Suppressor macrophage (primary cell): ENCODE measurements at regions not wholly inside any gene's neighbourhood (a gene's known extent, or its start where the extent isn't known, plus 50 kb on each side); places are given as distances from the start of the nearest gene placed in this dataset.
A peak's percentile ranks its signal among the peaks of the same experiment; 100 is the strongest.
"Not testable (repeated sequence)": the region's sequence is repeated elsewhere in the genome, so short reads cannot be mapped to it uniquely, and the experiment has no call there.

Experiments used
- DNase-seq, 4 experiments: peaks; one replicate each; pipeline ENCODE4 v3.0.0-alpha.2; 2020 to 2022

DNA sequence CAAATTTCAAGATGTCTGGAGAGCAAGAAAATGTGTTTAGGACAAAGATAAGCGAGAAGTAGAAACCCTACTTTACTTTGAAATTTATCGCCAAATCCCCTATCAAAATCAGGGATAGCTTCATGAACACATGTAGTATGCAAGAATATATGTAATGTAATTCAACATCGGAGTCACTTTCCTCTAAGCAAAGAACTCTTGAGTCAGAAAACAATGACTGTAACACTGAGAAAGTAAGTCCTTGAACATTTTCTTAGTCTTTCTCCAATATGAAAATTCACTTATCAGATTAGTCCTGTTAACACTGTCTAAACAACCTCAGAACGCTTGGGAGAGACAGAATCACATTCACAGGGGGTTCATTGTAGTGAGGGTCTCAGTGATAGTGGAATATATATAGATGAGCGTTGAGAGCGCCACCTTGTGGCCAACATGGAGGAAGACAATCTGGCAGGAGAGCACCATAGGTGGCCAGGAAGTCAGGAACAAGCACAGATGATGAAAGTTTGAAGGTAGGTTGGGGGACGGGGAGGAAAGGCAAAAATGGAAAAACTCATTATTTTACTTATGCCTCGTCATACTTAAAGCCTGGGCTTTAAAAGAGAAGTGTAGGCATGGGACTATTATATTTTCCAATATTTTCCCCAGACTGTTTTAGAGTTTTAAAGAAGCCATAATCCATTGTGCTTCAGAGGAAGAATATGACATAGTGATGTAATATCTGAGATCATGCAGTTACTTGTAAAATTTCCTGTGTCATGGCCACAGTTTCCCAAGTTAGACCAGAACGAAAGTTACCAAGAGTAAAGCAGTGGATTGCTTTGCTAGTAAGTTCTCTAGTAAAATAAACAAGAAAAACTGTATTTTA lies 115.5 kb upstream of the GNAI1 start:
- peak; percentile 51 to 70 (median 54) for DNase-seq

DNA sequence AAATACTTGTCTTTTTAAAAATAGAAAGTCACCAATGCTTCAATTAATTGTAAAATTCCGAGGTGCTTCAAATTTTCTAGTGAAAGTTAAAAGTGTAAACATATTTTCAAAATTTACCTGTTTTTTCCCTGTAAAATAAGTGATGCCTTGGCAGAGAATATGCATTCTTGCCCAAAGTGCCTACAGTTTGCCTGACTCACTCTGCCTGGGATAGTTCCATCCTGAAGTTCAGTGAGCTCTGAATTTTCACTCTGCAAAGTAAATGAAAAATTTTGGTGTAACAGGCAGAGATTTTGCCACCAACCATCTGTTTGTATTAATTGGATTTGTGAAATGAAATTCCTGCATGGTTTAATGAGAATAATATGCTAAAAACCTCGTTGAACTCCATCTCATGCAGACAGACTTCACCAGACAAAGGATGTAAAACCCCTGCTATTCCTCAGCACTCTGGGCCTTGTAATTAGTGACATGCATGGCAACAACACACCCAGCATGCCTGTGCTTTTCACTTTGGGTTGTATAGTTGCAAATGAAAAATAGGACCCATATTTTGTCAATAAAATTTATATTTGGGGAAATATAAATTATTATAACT lies 117.4 kb upstream of the GNAI1 start:
- DNase-seq = no peak

DNA sequence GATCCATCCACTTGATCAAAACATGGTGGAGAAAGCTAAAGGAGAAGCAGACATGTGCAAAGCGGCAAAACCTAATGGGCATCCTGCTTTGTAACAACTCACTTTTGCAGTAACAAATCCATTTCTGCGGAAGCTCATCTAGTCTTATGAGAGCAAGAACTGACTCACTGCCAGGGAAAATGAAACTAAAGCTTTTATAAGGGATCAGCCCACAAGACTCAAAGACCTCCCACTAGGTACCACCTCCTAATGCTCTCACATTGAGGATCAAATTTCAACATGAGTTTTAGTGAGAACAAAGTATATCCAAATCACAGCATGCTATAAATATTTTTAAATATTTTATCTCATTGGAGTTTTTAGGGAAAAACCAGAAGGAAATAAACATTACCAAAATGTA lies 120.1 kb upstream of the GNAI1 start:
- DNase-seq = no peak

DNA sequence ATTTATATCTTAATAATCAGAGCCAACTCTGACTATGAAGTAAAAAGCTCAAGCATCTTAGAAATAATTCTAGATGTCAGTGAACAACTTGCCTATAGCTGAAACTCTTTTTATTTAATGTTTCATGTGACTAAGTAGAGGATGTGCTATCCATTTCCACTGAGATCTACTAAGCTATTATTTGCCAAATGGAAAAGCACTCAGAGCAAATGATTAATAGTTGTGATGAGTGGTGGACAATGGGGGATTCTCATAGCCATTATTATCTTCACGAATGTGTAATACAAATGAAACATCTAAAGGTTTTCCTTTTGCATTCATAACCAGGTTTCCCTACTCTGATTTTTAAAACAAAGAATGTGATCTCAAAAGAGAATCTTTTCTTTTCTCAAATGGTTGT lies 126.6 kb upstream of the GNAI1 start:
- DNase-seq = no peak

DNA sequence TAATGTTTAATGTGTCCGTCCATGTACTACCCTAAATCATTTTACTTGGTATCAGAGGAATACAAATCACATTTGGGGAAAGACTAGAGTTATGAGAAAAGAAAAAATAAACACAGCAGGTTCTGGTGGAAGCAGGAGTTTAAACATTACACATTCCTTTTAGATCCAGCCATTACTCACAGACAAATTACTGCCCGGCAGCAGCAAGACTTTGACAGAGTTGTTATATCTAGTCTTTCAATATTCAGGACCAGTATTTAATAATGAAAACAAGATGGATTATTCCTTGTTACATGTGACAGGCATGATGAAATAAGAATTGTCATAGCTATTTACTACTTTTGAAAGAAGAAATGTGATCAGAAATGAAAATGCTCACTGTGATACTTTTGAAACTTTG lies 131.8 kb upstream of the GNAI1 start:
- DNase-seq = no peak

DNA sequence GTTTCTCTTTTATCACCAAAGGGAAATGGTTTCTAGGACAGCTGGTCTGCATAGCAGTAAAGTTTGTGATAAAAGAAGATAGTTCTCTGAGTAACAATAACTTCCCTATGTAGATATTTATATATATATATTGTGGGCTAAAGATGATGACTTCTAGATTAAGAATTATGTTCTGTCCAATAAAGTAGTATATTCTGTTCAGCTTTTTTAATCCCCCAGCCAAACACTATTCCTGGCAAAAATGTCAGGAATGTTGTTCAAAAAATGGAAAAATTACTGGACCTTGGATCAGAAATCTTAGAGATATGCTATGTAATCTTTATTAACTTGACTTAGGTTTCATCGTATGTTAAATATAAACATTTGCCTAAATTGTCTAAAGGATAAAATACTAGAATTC lies 136.3 kb upstream of the GNAI1 start:
- DNase-seq = no peak

DNA sequence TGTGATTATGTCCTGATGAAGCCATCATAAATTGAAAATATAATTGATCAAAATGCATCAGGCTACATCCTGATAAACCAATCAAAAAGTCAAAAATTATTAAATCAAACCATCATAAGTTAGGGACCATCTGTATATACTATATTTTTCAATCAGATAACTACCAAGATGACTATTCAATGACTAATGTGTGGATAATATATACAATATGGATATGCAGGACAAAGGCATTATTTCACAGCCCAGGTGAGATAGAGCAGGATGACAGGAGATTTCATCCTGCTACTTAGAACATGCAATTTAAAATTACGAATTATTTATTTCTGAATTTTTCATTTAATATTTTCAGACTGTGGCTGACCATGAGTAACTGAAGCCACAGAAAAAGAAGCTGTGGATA lies 137.3 kb upstream of the GNAI1 start:
- no peak for DNase-seq

DNA sequence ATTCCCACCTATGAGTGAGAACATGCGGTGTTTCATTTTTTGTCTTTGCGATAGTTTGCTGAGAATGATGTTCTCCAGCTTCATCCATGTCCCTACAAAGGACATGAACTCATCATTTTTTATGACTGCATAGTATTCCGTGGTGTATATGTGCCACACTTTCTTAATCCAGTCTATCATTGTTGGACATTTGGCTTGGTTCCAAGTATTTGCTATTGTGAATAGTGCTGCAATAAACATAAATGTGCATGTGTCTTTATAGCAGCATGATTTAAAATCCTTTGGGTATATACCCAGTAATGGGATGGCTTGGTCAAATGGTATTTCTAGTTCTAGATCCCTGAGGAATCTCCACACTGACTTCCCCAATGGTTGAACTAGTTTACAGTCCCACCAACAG lies 138.9 kb upstream of the GNAI1 start:
- DNase-seq = not testable (repeated sequence)

DNA sequence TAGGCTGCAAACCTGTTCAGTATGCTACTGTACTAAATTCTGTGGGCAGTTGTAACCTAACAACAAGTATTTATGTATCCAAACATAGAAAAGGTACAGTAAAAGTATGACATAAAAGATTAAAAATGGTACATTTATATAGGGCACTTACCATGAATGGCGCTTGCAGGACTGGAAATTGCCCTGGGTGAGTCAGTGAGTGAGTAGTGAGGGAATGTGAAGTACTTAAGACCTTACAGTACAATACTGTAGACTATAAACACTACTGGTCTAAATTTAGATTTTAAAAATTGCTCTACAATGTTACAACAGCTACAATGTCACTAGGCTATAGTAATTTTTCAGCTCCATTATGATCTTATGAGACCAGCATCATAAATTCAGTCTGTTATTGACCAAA lies 146.0 kb upstream of the GNAI1 start:
- DNase-seq = no peak

DNA sequence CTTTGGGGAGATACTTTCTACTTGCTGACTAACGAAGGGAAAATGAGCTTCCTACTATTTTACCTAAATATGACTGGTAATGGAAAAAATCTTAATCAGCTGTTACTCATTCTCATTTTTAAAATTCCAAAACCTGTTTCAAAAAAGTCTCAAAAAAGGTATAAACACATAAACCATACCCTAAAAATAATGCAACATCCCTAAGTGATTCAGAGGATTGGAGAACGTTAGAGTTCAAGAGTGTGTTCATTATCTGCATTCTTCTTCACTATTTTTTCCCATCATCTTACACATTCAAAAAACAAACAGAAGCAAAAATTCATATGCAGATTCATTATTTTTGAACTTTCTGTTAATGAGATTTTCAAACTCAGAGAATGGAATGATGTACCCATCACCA lies 150.4 kb upstream of the GNAI1 start:
- no peak for DNase-seq

DNA sequence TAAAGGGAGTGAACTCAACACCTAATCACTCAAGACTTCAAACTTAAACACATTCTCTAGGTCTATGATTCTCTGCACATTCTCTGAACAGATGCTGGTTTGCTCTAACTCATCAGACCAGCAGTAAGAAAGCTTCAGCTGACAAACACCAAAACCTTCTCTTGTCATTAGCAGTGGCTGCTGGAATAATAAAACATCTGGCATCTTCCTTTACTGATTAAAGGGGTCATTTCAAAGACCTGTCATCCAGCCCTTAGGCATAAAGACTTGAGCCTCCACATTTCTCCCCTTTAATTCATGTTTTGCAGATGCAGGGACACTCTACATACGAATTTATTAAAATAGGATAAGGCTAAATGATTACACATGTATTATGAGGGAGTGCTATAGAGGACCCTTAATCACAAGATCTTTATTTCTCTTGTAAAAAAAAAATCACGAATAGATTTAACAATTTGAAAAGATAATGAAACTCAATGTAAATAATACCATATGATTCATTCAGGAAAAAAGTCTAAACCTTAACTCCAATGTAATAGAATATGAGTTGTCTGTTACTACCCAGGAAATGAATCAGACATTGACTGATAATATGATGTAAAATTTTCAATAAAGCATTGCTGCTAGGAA lies 152.4 kb upstream of the GNAI1 start:
- no peak for DNase-seq

DNA sequence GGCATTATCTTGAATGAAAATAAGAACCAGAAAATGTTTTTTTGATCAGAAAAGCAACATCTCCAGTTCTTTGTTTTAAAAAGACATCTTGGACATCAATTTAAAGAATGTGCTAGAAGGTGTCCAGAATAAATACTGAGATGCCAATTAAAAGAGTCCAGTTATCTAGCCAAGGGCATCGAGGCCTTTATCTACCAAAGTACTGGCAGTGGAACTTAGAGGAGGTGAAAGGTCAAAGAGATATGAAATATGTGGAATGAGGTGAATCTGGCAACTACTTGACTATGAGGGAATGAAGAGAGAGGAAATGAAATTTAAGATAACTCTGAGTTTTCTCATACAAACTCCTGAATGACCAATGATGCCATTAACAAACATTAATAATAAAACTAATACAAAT lies 154.3 kb upstream of the GNAI1 start:
- no peak for DNase-seq

DNA sequence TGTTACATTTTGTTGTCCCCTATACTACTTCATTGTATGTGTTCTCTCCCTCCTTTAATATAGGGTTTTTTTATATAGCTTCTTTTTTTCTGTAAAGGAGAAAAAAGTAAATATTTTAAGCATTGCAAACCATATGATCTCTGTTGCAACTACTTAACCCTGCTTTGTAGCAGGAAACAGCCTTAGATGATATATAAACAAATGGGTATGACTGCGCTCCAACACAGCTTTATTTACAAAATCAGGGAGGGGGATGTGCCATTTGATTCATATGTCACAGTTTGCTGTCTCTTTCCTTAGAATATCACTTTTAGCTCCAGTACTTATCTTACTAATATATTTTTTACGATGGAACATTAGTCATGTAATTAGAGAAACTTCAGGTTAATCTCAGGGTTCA lies 155.2 kb upstream of the GNAI1 start:
- DNase-seq = no peak

DNA sequence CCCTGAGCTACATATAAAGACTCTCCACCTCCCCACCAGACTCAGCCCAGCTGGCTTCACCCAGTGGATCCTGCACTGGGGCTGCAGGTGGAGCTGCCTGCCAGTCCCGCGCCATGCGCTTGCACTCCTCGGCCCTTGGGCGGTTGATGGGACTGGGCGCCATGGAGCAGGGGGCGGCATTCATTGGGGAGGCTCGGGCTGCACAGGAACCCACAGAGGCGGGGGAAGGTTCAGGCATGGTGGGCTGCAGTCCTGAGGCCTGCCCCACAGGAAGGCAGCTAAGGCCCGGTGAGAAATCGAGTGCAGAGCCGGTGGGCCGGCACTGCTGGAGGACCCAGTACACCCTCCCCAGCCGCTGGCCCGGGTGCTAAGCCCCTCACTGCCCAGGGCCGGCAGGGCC lies 157.2 kb upstream of the GNAI1 start:
- no peak for DNase-seq

DNA sequence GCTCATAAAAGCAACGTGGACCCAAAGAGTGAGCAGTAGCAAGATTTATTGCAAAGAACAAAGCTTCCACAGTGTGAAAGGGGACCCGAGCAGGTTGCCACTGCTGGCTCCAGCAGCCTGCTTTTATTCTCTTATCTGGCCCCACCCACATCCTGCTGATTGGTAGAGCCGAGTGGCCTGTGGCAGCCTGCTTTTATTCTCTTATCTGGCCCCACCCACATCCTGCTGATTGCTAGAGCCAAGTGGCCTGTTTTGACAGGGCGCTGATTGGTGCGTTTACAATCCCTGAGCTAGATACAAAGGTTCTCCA lies 158.0 kb upstream of the GNAI1 start:
- DNase-seq = not testable (repeated sequence)

DNA sequence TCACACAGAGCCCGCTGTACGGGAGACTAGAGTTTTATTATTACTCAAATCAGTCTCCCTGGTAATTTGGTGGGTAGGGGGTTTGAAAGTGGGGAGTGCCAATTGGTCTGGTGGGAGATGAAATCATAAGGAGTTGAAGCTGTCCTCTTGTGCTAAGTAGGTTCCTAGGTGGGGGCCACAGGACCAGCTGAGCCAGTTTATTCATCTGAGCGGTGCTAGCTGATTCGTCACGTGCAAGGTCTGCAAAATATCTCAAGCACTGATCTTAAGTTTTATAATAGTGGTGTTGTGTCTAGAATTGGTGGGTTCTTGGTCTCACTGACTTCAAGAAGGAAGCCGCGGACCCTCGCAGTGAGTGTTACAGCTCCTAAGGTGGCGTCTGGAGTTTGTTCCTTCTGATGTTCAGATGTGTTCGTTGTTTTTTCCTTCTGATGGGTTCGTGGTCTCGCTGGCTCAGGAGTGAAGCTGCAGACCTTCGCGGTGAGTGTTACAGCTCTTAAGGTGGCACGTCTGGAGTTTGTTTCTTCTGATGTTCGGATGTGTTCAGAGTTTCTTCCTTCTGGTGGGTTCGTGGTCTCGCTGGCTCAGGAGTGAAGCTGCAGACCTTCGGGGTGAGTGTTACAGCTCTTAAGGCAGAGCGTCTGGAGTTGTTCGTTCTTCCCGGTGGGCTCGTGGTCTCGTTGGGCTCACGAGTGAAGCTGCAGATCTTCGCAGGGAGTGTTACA lies 158.5 kb upstream of the GNAI1 start:
- DNase-seq = not testable (repeated sequence)

DNA sequence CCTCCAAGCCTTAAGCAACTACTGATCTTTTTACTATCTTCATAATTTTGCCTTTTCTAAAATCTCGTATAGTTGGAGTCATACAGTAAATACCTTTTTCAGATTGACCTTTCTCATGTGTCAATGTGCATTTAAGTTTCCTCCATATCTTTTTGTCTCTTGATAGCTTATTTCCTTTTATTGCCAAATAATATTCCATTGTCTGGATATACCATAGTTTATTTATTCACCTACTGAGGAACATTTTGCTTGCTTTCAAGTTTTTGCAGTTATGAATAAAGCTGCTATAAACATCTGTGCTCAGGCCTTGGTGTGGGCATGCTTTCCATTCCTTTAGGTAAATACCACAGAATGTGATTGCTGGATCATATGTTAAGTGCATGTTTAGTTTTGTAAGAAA lies 161.2 kb upstream of the GNAI1 start:
- no peak for DNase-seq

DNA sequence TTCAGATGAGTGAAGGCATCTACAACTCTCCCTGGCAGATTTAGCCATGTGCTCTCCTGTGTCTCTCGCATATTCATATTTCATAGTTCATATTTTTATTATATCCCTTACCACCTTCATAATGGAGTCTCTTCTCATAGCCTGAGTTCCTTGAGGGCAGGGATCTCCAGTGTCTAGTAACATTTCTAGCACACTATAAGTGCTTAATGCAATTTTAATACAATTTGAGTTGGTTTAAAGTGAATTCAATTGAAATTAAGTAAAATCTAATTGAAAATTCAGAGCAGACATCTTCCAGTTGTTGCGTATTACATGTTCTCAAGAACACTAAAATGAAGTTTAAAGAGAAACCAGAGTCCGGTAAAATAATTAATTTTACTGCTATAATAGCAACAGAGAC lies 163.6 kb upstream of the GNAI1 start:
- no peak for DNase-seq

DNA sequence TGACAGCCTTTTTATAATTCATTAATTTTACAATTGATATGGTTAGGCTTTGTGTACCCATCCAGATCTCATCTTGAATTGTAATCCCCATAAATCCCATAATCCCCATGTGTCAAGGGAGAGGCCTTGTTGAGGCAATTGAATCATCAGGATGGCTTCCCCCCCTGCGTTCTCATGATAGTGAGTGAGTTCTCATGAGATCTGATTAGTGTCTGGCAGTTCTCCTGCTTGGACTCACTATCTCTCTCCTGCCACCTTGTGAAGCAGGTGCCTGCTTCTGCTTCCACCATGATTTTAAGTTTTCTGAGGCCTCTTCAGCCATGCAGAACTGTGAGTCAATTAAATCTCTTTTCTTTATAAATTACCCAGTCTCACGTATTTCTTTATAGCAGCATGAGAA lies 165.7 kb upstream of the GNAI1 start:
- no peak for DNase-seq

DNA sequence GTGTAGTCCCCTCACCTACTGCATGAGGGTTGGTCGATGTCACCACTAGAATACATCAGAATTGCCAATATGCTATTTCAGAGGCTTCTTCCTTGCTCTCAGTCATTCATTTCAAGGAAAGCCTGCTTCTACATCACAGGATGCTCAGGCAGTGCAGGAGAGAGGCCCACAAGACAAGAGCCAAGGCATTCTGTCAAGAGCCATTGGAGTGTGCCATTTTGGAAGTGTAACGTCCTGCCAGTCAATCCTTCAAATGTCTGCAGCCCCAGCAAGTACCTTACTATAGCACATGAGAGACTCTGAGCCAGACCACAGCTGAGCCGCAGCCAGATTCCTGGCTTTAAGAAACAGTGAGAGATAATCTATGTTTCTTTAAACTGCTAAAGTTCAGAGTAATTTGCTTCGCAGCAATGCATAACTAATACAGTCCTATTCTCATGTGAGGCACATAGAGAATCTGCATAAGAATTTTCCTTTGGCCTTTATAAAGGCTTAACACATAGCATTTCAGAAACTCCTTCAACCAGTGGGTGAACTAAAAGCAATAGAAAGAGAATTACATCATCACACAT lies 166.5 kb upstream of the GNAI1 start:
- no peak for DNase-seq

DNA sequence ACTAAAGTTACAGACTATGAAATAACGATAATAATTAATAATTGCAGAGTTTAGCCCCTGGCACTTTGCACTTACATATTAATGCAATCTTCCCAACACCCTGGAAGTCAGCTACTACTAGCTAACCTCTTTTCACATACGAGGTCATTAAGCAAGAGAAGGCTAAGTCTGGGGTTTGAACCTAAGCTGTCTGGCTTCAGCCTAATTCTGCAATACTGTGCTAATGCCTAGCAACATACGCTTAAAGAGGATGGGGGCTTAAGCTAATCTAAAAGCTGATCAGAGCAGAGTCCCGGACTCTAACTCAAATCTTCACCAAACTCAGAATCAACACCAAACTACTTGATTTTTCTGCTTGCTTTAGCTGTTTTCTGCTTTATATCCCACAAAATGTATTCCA lies 168.7 kb upstream of the GNAI1 start:
- no peak for DNase-seq

DNA sequence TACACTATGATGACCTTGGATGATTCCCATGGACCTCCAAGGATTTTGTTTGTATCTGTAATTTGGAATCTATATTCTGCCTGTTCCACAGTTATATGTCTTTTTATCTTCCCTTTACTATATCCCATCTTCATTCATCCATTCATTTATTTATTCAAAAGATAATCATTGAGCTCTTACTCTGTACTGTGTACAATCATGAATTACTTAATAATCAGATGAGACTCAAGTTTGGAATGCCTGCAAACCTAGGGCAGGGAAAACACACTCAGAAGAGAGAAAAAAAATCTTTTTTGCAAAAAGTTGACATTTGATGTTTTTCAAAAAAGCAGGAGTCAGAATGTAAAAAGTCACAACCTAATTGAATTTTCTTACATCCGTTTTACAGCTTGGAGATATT lies 170.2 kb upstream of the GNAI1 start:
- no peak for DNase-seq

DNA sequence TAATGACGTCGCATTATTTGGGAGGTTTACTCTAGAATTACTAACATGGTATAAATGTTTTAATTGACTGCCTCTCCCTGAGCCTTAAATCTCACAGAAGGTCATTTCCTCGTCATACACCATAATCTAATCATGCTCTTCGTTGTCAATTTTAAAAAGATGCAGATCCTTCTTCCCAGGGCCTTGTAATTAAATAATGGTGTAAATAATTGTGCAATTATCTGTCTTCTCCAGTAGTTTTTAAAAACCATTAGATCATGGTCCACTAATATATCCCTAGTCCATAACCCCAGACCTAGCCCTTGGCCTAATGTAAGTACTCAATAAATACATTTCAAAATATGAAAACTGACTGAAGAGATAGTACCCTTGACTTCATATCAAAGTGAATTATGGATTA lies 181.5 kb upstream of the GNAI1 start:
- no peak for DNase-seq
